Astrocyte of the spinal cord (primary cell): ENCODE measurements at regions not wholly inside any gene's neighbourhood (a gene's known extent, or its start where the extent isn't known, plus 50 kb on each side); places are given as distances from the start of the nearest gene placed in this dataset.
"Not testable (repeated sequence)": the region's sequence is repeated elsewhere in the genome, so short reads cannot be mapped to it uniquely, and the experiment has no call there.

Experiments used
- DNase-seq: peaks from one replicate; pipeline ENCODE4 v3.0.0; 2011; ENCODE audit warnings: low read depth, low spot score
- H3K4me3 ChIP-seq: 2 replicates; pipeline ENCODE4 v1.5.1; 2011; ENCODE audit warnings: low read depth, mild to moderate bottlenecking, low read length, moderate library complexity
- CTCF ChIP-seq: IDR thresholded peaks from 2 replicates; pipeline ENCODE4 v1.5.1; 2012; ENCODE audit warnings: low read depth, mild to moderate bottlenecking, low read length, inconsistent platforms
- in situ Hi-C: cut with HindIII; loops from 2 replicates; pipeline ENCODE4 v1.10.0; 2017; ENCODE audit warnings: low sequenced_read_pairs

GRCh38 chr2:395886-396285 lies 108.0 kb upstream of the ALKAL2 start:
- no peak overlapping the region for H3K4me3 ChIP-seq
- in situ Hi-C loops, result no loop called here
- TF ChIP-seq CTCF, result no peak
- no peak for DNase-seq

GRCh38 chr2:393711-394696 lies 106.1 kb upstream of the ALKAL2 start:
- no peak for TF ChIP-seq CTCF
- in situ Hi-C loops, result no loop called here
- H3K4me3 ChIP-seq, result no peak overlapping the region
- DNase-seq, result peak; percentile 65

GRCh38 chr2:392926-393280 lies 105.0 kb upstream of the ALKAL2 start:
- DNase-seq, result no peak
- in situ Hi-C loops, result no loop called here
- H3K4me3 ChIP-seq, result no peak overlapping the region
- TF ChIP-seq CTCF, result no peak

GRCh38 chr2:392181-392925 lies 104.5 kb upstream of the ALKAL2 start:
- no peak for TF ChIP-seq CTCF
- no peak for DNase-seq
- in situ Hi-C loops, result no loop called here
- H3K4me3 ChIP-seq, result no peak overlapping the region

GRCh38 chr2:391696-392095 lies 103.8 kb upstream of the ALKAL2 start:
- in situ Hi-C loops, result no loop called here
- H3K4me3 ChIP-seq, result no peak overlapping the region
- no peak for DNase-seq
- TF ChIP-seq CTCF, result no peak

GRCh38 chr2:390959-391358 lies 103.1 kb upstream of the ALKAL2 start:
- DNase-seq, result no peak
- in situ Hi-C loops, result no loop called here
- H3K4me3 ChIP-seq, result no peak overlapping the region
- no peak for TF ChIP-seq CTCF

GRCh38 chr2:389985-390384 lies 102.1 kb upstream of the ALKAL2 start:
- DNase-seq, in situ Hi-C loops, H3K4me3 ChIP-seq: not testable (repeated sequence)

- in situ Hi-C loops, H3K4me3 ChIP-seq, DNase-seq: not testable (repeated sequence)
Measured at GRCh38 chr2:388752-389151, 100.9 kb upstream of the ALKAL2 start.
